Vagina (tissue), 2 donors: ENCODE measurements at regions not wholly inside any gene's neighbourhood (a gene's known extent, or its start where the extent isn't known, plus 50 kb on each side); places are given as distances from the start of the nearest gene placed in this dataset.

ENCODE experiments used
- POLR2A ChIP-seq, 2 donors: fragments of 450-650 bp; IDR thresholded peaks; one replicate each; pipeline ENCODE4 v1.6.1; 2017; ENCODE audit warnings: antibody characterized with exemption in 2 of 2, mild to moderate bottlenecking in 2 of 2, moderate library complexity in 2 of 2
- POLR2AphosphoS5 ChIP-seq, 2 donors: sonication (generic); formaldehyde crosslinking; IDR thresholded peaks; one replicate each; pipeline ENCODE4 v1.9.0; 2017; ENCODE audit warnings: antibody characterized with exemption in 2 of 2, mild to moderate bottlenecking in 2 of 2, low read depth in 1 of 2; ENCODE audit not compliant: insufficient read depth in 1 of 2
- TF ChIP-seq, protein P1 (sequence below), 3 experiments: fragments of 450-650 bp in 2 of 3; fragments of 200-600 bp in 1 of 3; sonication (generic) in 1 of 3; IDR thresholded peaks; one replicate each; pipeline ENCODE4 v1.5.1; 2017 to 2019; ENCODE audit warnings: antibody characterized with exemption in 3 of 3, mild to moderate bottlenecking in 2 of 3, moderate library complexity in 2 of 3

DNA sequence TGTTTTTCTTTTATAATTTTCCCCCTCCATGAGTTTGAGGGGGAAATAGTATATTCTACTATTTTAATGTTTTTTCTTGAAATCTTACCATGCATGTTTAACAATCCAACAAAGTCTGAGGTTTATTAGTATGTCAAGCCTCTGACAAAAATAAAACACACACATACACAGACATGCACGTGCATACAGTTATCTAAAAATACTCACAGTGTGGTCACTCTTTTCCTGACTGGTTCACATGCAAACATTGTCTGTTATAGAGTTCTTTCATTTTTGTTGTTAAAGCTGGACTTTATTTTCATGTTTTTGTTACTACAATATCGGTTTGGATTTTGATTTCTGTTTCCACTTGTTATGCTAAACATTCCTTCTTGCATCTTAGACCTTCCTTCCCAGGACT lies 236.6 kb downstream of the MFSD1 start:
- TF ChIP-seq, protein P1, sequence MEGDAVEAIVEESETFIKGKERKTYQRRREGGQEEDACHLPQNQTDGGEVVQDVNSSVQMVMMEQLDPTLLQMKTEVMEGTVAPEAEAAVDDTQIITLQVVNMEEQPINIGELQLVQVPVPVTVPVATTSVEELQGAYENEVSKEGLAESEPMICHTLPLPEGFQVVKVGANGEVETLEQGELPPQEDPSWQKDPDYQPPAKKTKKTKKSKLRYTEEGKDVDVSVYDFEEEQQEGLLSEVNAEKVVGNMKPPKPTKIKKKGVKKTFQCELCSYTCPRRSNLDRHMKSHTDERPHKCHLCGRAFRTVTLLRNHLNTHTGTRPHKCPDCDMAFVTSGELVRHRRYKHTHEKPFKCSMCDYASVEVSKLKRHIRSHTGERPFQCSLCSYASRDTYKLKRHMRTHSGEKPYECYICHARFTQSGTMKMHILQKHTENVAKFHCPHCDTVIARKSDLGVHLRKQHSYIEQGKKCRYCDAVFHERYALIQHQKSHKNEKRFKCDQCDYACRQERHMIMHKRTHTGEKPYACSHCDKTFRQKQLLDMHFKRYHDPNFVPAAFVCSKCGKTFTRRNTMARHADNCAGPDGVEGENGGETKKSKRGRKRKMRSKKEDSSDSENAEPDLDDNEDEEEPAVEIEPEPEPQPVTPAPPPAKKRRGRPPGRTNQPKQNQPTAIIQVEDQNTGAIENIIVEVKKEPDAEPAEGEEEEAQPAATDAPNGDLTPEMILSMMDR (IDR thresholded peaks at IDR 0.05): no peak
- TF ChIP-seq POLR2AphosphoS5 (IDR thresholded peaks at IDR 0.05; ENCODE audit: insufficient read depth in 1 of 2, low read depth in 1 of 2) (no peak), POLR2A (IDR thresholded peaks at IDR 0.05) (no peak)
